ENCODE measurements at regions not wholly inside any gene's neighbourhood (a gene's known extent, or its start where the extent isn't known, plus 50 kb on each side); places are given as distances from the start of the nearest gene placed in this dataset.

DNA sequence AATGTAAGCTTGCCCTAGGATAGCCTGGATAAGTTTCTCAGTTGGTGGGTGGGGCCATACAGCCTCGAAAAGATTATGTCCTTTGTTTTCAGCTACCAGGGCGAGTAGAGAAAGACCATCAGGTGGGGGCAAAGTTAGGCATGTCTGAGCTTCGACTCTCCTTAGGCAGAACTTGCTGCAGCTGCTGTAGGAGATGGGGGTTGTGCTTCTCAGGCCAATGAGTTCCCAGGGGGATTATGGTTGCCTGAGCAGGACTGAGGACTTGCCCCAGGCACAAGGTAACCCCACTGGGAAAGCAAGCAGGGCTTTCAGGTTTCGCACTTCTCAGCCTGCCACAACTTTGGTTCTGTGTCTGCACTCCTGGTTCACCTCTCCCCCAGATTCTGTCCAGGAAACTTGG, 173.4 kb upstream of the SESN3 start:
- Mint-ChIP-seq H3K4me1 (ENCODE audit: low read depth) (no peaks in the 10 kb centered on the region), H3K27ac (no peak overlapping the region), H3K4me3 (no peak overlapping the region), H3K36me3 (ENCODE audit: low read depth) (no peaks in the 10 kb centered on the region), H3K9me3 (peaks cover 4% of the 10 kb centered on the region), H3K27me3 (no peaks in the 10 kb centered on the region)
- no peaks in the 10 kb centered on the region for H3K4me1 ChIP-seq (ENCODE audit: insufficient read depth, low read length)
- H3K4me3 ChIP-seq (ENCODE audit: low read length), result no peak overlapping the region
- no peaks in the 10 kb centered on the region for H3K27me3 ChIP-seq (ENCODE audit: control insufficient read depth in 1 of 2, insufficient read depth in 2 of 2, low read length in 2 of 2)
- DNase-seq, result no peak
- ATAC-seq (ENCODE audit: poor library complexity), result no peak
- TF ChIP-seq, protein P1, sequence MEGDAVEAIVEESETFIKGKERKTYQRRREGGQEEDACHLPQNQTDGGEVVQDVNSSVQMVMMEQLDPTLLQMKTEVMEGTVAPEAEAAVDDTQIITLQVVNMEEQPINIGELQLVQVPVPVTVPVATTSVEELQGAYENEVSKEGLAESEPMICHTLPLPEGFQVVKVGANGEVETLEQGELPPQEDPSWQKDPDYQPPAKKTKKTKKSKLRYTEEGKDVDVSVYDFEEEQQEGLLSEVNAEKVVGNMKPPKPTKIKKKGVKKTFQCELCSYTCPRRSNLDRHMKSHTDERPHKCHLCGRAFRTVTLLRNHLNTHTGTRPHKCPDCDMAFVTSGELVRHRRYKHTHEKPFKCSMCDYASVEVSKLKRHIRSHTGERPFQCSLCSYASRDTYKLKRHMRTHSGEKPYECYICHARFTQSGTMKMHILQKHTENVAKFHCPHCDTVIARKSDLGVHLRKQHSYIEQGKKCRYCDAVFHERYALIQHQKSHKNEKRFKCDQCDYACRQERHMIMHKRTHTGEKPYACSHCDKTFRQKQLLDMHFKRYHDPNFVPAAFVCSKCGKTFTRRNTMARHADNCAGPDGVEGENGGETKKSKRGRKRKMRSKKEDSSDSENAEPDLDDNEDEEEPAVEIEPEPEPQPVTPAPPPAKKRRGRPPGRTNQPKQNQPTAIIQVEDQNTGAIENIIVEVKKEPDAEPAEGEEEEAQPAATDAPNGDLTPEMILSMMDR (IDR thresholded peaks at IDR 0.05), result no peak
- H3K9me3 ChIP-seq (ENCODE audit: control insufficient read depth in 1 of 2, insufficient read depth in 1 of 2, low read length in 2 of 2), result no peaks in the 10 kb centered on the region
- H3K36me3 ChIP-seq (ENCODE audit: insufficient read depth, low read length), result no peaks in the 10 kb centered on the region
- H3K27ac ChIP-seq (ENCODE audit: low read depth in 1 of 2, low read length in 2 of 2), result no peak overlapping the region
- intact Hi-C loops (cut with DNase I, micrococcal nuclease), result no loop called here
- POLR2A ChIA-PET, result no interaction called here
- CTCF ChIA-PET, result interaction anchor here (1.3 kb wide), 1 partner anchor 9 kb away, joined by 3 read pairs; no protein-coding TSS in a partner anchor

DNA sequence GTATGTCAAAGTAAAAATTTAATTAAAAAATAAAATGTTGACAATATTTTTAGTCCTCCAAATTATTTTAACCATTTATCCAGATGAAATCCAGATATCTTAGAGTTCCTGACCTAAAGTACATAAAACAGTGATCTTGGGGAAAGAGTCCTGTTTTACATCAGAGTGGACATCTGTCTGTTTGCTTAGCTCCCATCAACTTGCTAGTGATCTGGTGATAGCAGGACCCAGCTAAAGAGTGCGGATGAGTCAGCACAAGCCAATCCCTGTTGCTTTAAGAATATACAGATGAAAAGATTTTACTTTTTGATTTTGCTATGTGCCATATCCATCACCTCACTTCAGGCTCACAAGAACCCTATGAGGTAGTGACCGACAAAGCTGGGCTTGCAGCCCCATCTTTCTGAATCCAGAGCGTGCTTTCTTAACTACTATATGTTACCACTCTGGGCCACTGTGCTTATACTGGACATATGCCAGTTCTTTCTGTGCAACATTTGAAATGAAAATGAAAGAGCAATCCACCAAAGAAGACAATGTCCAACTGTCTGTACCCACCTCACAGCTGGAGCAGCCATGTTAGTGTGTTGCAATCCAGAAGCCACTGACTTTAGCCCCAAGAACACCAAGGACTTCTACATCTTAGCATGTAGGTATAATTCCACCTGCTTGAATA, 167.6 kb upstream of the SESN3 start:
- Mint-ChIP-seq H3K27me3 (no peaks in the 10 kb centered on the region), H3K36me3 (ENCODE audit: low read depth) (no peaks in the 10 kb centered on the region), H3K27ac (no peak overlapping the region), H3K9me3 (peaks cover 8% of the 10 kb centered on the region), H3K4me1 (ENCODE audit: low read depth) (no peaks in the 10 kb centered on the region), H3K4me3 (no peak overlapping the region)
- intact Hi-C loops (cut with DNase I, micrococcal nuclease), result no loop called here
- no peak overlapping the region for H3K27ac ChIP-seq (ENCODE audit: low read depth in 1 of 2, low read length in 2 of 2)
- H3K4me3 ChIP-seq (ENCODE audit: low read length), result no peak overlapping the region
- no peaks in the 10 kb centered on the region for H3K4me1 ChIP-seq (ENCODE audit: insufficient read depth, low read length)
- peaks cover 0 to 7% of the 10 kb centered on the region in 2 experiments for H3K9me3 ChIP-seq (ENCODE audit: control insufficient read depth in 1 of 2, insufficient read depth in 1 of 2, low read length in 2 of 2)
- POLR2A ChIA-PET, result interaction anchor here (1.4 kb wide), 1 partner anchor 167 kb away, joined by 4 read pairs; the partner anchor contains the start of gene SESN3
- no peaks in the 10 kb centered on the region for H3K36me3 ChIP-seq (ENCODE audit: insufficient read depth, low read length)
- no peaks in the 10 kb centered on the region for H3K27me3 ChIP-seq (ENCODE audit: control insufficient read depth in 1 of 2, insufficient read depth in 2 of 2, low read length in 2 of 2)
- DNase-seq (no peak), ATAC-seq (ENCODE audit: poor library complexity) (no peak)
- TF ChIP-seq, protein P1 (IDR thresholded peaks at IDR 0.05), result no peak
- CTCF ChIA-PET, result no interaction called here

DNA sequence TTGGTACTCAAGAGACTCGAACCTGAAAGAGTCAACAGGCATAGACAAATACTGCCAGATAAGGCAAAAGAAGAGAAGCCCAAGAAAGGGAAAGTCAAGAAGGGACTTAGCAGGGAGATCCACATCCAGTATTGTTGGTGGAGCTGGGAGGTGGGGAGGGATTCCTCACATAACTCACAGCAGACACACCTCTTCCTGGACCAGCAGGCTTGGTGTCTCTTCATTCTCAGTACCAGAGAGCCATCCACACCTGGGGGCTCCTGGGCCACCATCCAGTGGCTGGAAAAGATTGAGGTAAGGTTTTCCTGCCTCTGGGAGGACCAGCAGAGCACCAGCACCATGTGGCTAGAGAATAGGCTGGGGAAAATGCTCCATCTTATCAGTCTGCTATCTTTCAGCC, 161.6 kb upstream of the SESN3 start:
- ChIA-PET POLR2A (no interaction called here), CTCF (no interaction called here)
- Histone ChIP-seq H3K4me1 (ENCODE audit: insufficient read depth, low read length) (no peaks in the 10 kb centered on the region), H3K27me3 (ENCODE audit: control insufficient read depth in 1 of 2, insufficient read depth in 2 of 2, low read length in 2 of 2) (no peaks in the 10 kb centered on the region), H3K4me3 (ENCODE audit: low read length) (no peak overlapping the region), H3K27ac (ENCODE audit: low read depth in 1 of 2, low read length in 2 of 2) (no peak overlapping the region), H3K36me3 (ENCODE audit: insufficient read depth, low read length) (no peaks in the 10 kb centered on the region), H3K9me3 (ENCODE audit: control insufficient read depth in 1 of 2, insufficient read depth in 1 of 2, low read length in 2 of 2) (peaks cover 0 to 7% of the 10 kb centered on the region in 2 experiments)
- DNase-seq (no peak), ATAC-seq (ENCODE audit: poor library complexity) (no peak)
- TF ChIP-seq, protein P1 (IDR thresholded peaks at IDR 0.05), result no peak
- Mint-ChIP-seq H3K27me3 (no peaks in the 10 kb centered on the region), H3K27ac (no peak overlapping the region), H3K4me1 (ENCODE audit: low read depth) (no peaks in the 10 kb centered on the region), H3K36me3 (ENCODE audit: low read depth) (no peaks in the 10 kb centered on the region), H3K4me3 (no peak overlapping the region), H3K9me3 (peaks cover 8% of the 10 kb centered on the region)
- intact Hi-C loops (cut with DNase I, micrococcal nuclease), result no loop called here
